ENCODE measurements at regions not wholly inside any gene's neighbourhood (a gene's known extent, or its start where the extent isn't known, plus 50 kb on each side); places are given as distances from the start of the nearest gene placed in this dataset.

DNA sequence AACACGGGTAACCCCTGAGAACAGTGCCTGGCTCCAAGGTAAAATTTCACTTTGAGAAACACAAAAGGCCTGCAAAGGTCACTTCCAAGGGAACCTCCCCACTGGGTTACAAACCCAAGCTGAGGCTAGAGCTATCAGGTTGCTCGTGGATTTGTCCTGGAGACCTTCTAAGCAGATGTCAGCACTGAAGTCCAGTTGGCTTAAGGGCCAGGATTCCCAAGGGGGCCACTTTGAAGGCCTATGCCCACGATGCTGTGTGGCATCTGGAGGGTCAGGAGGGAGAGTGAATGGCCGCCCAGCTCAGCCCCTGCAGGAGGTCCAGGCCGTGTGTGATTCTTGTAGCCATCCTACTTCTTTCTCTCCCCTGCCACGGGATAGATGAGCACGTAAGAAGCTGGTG lies 100.2 kb upstream of the FSTL4 start:
- no peaks in the 10 kb centered on the region for H3K36me3 ChIP-seq (ENCODE audit: control insufficient read depth, insufficient read depth, low read length)
- H3K79me2 ChIP-seq (ENCODE audit: control insufficient read depth, insufficient read depth, low read length): no peaks in the 10 kb centered on the region
- H3K4me1 ChIP-seq (ENCODE audit: control insufficient read depth, extremely low read depth, insufficient read depth, low read length): no peaks in the 10 kb centered on the region
- H3K4me3 ChIP-seq (replicated peaks in 1 of 4; ENCODE audit: control extremely low read depth in 1 of 4, insufficient read depth in 1 of 4, low read depth in 3 of 4, low read length in 4 of 4): no peak overlapping the region
- DNase-seq (ENCODE audit: low read depth in 2 of 2): no peak
- TF ChIP-seq EZH2 (IDR thresholded peaks at IDR 0.05; ENCODE audit: low read length, missing control alignments): no peak
- TF ChIP-seq, protein P1, sequence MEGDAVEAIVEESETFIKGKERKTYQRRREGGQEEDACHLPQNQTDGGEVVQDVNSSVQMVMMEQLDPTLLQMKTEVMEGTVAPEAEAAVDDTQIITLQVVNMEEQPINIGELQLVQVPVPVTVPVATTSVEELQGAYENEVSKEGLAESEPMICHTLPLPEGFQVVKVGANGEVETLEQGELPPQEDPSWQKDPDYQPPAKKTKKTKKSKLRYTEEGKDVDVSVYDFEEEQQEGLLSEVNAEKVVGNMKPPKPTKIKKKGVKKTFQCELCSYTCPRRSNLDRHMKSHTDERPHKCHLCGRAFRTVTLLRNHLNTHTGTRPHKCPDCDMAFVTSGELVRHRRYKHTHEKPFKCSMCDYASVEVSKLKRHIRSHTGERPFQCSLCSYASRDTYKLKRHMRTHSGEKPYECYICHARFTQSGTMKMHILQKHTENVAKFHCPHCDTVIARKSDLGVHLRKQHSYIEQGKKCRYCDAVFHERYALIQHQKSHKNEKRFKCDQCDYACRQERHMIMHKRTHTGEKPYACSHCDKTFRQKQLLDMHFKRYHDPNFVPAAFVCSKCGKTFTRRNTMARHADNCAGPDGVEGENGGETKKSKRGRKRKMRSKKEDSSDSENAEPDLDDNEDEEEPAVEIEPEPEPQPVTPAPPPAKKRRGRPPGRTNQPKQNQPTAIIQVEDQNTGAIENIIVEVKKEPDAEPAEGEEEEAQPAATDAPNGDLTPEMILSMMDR (conservative IDR thresholded peaks at IDR 0.05 in 1 of 2, IDR thresholded peaks at IDR 0.05 in 1 of 2; ENCODE audit: low read depth in 1 of 2, low read length in 2 of 2): no peak
- no peaks in the 10 kb centered on the region for H3K27me3 ChIP-seq (ENCODE audit: control insufficient read depth, insufficient read depth, low read length)
- H3K4me2 ChIP-seq (ENCODE audit: extremely low read depth, insufficient read depth, low read length): no peak overlapping the region
- H3K9ac ChIP-seq (ENCODE audit: insufficient read depth, low read length): no peak overlapping the region
- no peak overlapping the region for H3K27ac ChIP-seq (ENCODE audit: insufficient read depth, low read length)
- no peaks in the 10 kb centered on the region for H3K9me3 ChIP-seq (ENCODE audit: control insufficient read depth, insufficient read depth, low read depth, low read length)
- H4K20me1 ChIP-seq (ENCODE audit: control insufficient read depth, extremely low read depth, insufficient read depth, low read length): no peaks in the 10 kb centered on the region
- H2AFZ ChIP-seq (ENCODE audit: low read length): no peak overlapping the region

DNA sequence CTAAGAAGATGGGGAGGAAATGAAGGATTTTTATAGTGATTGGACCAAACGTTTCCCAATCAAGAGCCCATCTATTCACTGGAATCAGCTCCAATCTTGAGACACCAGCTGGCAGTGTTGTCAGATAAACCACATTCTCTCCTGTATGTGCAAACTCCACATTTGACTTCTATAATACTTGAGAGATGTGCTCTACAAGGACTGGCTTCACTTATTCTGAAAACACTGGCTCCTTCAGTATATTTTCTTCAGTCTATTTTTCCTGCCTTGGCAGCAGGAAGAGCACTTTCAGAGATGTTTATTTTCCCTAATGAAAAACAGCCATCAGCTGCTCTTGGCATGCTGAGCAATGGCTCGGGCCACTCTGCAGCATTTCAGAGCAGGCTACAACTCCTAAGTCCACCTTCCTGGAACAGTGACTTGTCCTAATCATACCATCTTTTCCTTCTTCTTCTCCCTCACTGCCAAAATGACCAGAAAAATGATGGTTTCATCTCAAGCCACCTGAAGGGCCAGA lies 96.9 kb upstream of the FSTL4 start:
- Histone ChIP-seq H3K27me3 (ENCODE audit: control insufficient read depth, insufficient read depth, low read length) (no peaks in the 10 kb centered on the region), H3K36me3 (ENCODE audit: control insufficient read depth, insufficient read depth, low read length) (no peaks in the 10 kb centered on the region), H3K4me3 (replicated peaks in 1 of 4; ENCODE audit: control extremely low read depth in 1 of 4, insufficient read depth in 1 of 4, low read depth in 3 of 4, low read length in 4 of 4) (no peak overlapping the region), H3K4me2 (ENCODE audit: extremely low read depth, insufficient read depth, low read length) (no peak overlapping the region), H2AFZ (ENCODE audit: low read length) (no peak overlapping the region), H4K20me1 (ENCODE audit: control insufficient read depth, extremely low read depth, insufficient read depth, low read length) (no peaks in the 10 kb centered on the region), H3K27ac (ENCODE audit: insufficient read depth, low read length) (no peak overlapping the region), H3K9ac (ENCODE audit: insufficient read depth, low read length) (no peak overlapping the region), H3K4me1 (ENCODE audit: control insufficient read depth, extremely low read depth, insufficient read depth, low read length) (no peaks in the 10 kb centered on the region), H3K9me3 (ENCODE audit: control insufficient read depth, insufficient read depth, low read depth, low read length) (no peaks in the 10 kb centered on the region), H3K79me2 (ENCODE audit: control insufficient read depth, insufficient read depth, low read length) (no peaks in the 10 kb centered on the region)
- DNase-seq (ENCODE audit: low read depth in 2 of 2): peak; percentile 2 to 17
- TF ChIP-seq, protein P1 (conservative IDR thresholded peaks at IDR 0.05 in 1 of 2, IDR thresholded peaks at IDR 0.05 in 1 of 2; ENCODE audit: low read depth in 1 of 2, low read length in 2 of 2): no peak
- TF ChIP-seq EZH2 (IDR thresholded peaks at IDR 0.05; ENCODE audit: low read length, missing control alignments): no peak

DNA sequence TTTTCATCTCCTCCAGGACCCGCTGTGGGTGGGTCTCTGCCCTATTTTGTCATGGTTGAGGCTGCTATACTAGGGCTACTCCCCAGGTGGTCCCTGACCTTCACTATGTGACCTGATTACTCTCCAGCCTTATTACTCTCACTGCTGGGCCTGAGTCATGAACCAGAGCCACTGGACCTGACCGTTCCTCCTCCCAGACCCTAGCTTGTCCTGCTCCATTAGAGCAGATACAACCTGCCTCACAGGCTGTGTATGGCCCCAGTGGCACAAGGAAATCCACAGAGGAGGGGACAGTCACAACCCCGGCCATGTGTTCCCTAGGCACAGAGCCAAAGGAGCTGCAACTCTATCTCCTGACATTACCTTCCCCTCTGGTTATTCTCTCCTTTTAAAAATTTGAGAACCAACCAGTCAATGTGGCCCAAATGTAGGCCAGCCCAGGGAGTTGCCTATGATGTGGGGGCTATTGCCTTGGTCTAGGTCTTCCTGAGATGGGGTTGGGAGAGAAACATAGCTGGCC lies 96.0 kb upstream of the FSTL4 start:
- H3K4me2 ChIP-seq (ENCODE audit: extremely low read depth, insufficient read depth, low read length): no peak overlapping the region
- H3K27me3 ChIP-seq (ENCODE audit: control insufficient read depth, insufficient read depth, low read length): no peaks in the 10 kb centered on the region
- H3K9ac ChIP-seq (ENCODE audit: insufficient read depth, low read length): no peak overlapping the region
- no peak overlapping the region for H3K27ac ChIP-seq (ENCODE audit: insufficient read depth, low read length)
- no peaks in the 10 kb centered on the region for H3K79me2 ChIP-seq (ENCODE audit: control insufficient read depth, insufficient read depth, low read length)
- TF ChIP-seq EZH2 (IDR thresholded peaks at IDR 0.05; ENCODE audit: low read length, missing control alignments): no peak
- TF ChIP-seq, protein P1 (conservative IDR thresholded peaks at IDR 0.05 in 1 of 2, IDR thresholded peaks at IDR 0.05 in 1 of 2; ENCODE audit: low read depth in 1 of 2, low read length in 2 of 2): no peak
- no peaks in the 10 kb centered on the region for H4K20me1 ChIP-seq (ENCODE audit: control insufficient read depth, extremely low read depth, insufficient read depth, low read length)
- no peaks in the 10 kb centered on the region for H3K4me1 ChIP-seq (ENCODE audit: control insufficient read depth, extremely low read depth, insufficient read depth, low read length)
- H3K36me3 ChIP-seq (ENCODE audit: control insufficient read depth, insufficient read depth, low read length): no peaks in the 10 kb centered on the region
- no peak overlapping the region for H3K4me3 ChIP-seq (replicated peaks in 1 of 4; ENCODE audit: control extremely low read depth in 1 of 4, insufficient read depth in 1 of 4, low read depth in 3 of 4, low read length in 4 of 4)
- H3K9me3 ChIP-seq (ENCODE audit: control insufficient read depth, insufficient read depth, low read depth, low read length): no peaks in the 10 kb centered on the region
- no peak for DNase-seq (ENCODE audit: low read depth in 2 of 2)
- H2AFZ ChIP-seq (ENCODE audit: low read length): no peak overlapping the region

Measured in fibroblast of lung (primary cell).